ENCODE measurements at regions not wholly inside any gene's neighbourhood (a gene's known extent, or its start where the extent isn't known, plus 50 kb on each side); places are given as distances from the start of the nearest gene placed in this dataset.

DNA sequence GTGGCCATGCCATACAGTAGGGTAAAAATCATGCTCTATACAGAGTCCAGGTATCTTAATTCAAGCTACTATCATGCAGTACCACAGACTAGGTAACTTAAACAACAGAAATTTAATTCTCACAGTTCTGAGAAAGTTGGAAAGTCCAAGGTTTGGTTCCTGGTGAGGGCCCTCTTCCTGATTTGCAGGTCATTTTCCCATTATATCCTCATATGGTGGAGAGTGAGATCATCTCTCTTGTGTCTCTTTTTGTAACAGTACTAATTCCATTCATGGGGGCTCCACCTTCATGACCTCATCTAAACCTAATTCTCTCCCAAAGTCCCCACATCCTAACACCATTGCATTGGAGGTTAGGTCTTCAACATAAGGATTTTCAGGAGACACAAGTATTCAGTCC, 335.0 kb upstream of the ACVR2A start:
- H3K14ac ChIP-seq (ENCODE audit: low read length in 2 of 2), result no peak overlapping the region
- no peak overlapping the region for H3K18ac ChIP-seq (ENCODE audit: low read depth in 1 of 2, low read length in 2 of 2)
- H3K4me2 ChIP-seq (ENCODE audit: low read length, poor library complexity, severe bottlenecking), result no peak overlapping the region
- H3K36me3 ChIP-seq (ENCODE audit: control insufficient read depth in 1 of 2, insufficient read depth in 2 of 2, low read depth in 1 of 2, low read length in 2 of 2), result no peaks in the 10 kb centered on the region
- no peak overlapping the region for H4K8ac ChIP-seq (ENCODE audit: low read length)
- no peak overlapping the region for H2BK15ac ChIP-seq (ENCODE audit: low read depth, poor library complexity, severe bottlenecking)
- no peaks in the 10 kb centered on the region for H3K79me1 ChIP-seq (replicated peaks; ENCODE audit: low read length, poor library complexity, severe bottlenecking)
- H2BK5ac ChIP-seq (ENCODE audit: low read depth, low read length, poor library complexity, severe bottlenecking), result no peak overlapping the region
- H3K4me3 ChIP-seq (ENCODE audit: insufficient read depth in 1 of 2, low read depth in 1 of 2, low read length in 2 of 2), result no peak overlapping the region
- H2AK5ac ChIP-seq (ENCODE audit: low read length, severe bottlenecking), result no peak overlapping the region
- H3K4me1 ChIP-seq (ENCODE audit: control insufficient read depth, insufficient read depth, low read depth, low read length), result no peaks in the 10 kb centered on the region
- no peak overlapping the region for H3K4ac ChIP-seq (ENCODE audit: low read depth in 1 of 2, low read length in 2 of 2)
- no peak overlapping the region for H2BK12ac ChIP-seq (ENCODE audit: low read length in 2 of 2)
- no peak overlapping the region for H3K23ac ChIP-seq (ENCODE audit: low read length in 2 of 2)
- no peaks in the 10 kb centered on the region for H3K9me3 ChIP-seq (ENCODE audit: control insufficient read depth, low read length)
- no peak overlapping the region for H3K9ac ChIP-seq (ENCODE audit: low read length)
- no peak overlapping the region for H2BK120ac ChIP-seq (ENCODE audit: low read depth, low read length)
- no peak overlapping the region for H2AFZ ChIP-seq (ENCODE audit: low read depth, low read length)
- H4K91ac ChIP-seq (ENCODE audit: low read length), result no peak overlapping the region
- DNase-seq, result no peak
- peaks cover 0 to 5% of the 10 kb centered on the region in 2 experiments for H3K27me3 ChIP-seq (ENCODE audit: control insufficient read depth in 1 of 2, insufficient read depth in 1 of 2, low read length in 2 of 2)
- no peak overlapping the region for H3K27ac ChIP-seq (ENCODE audit: low read length, poor library complexity, severe bottlenecking)

DNA sequence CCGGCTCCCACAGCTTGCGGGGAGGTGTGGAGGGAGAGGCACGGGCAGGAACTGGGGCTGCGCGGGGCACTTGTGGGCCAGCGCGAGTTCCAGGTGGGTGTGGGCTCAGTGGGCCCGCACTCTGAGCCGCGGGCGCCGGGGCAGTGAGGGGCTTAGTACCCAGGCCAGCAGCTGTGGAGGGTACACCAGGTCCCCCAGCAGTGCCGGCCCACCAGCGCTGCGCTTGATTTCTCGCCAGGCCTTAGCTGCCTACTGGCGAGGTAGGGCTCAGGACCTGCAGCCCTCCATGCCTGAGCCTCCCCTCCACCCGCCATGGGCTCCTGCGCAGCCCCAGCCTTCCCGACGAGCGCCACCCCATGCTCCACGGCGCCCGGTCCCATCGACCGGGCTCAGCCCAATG, 337.9 kb upstream of the ACVR2A start:
- Histone ChIP-seq H3K4me3 (ENCODE audit: insufficient read depth in 1 of 2, low read depth in 1 of 2, low read length in 2 of 2) (no peak overlapping the region), H2AFZ (ENCODE audit: low read depth, low read length) (no peak overlapping the region), H3K18ac (ENCODE audit: low read depth in 1 of 2, low read length in 2 of 2) (no peak overlapping the region), H2BK120ac (ENCODE audit: low read depth, low read length) (no peak overlapping the region), H3K79me1 (replicated peaks; ENCODE audit: low read length, poor library complexity, severe bottlenecking) (no peaks in the 10 kb centered on the region), H2AK5ac (ENCODE audit: low read length, severe bottlenecking) (no peak overlapping the region), H3K14ac (ENCODE audit: low read length in 2 of 2) (no peak overlapping the region), H2BK12ac (ENCODE audit: low read length in 2 of 2) (no peak overlapping the region), H2BK5ac (ENCODE audit: low read depth, low read length, poor library complexity, severe bottlenecking) (no peak overlapping the region), H3K27ac (ENCODE audit: low read length, poor library complexity, severe bottlenecking) (no peak overlapping the region), H3K4me1 (ENCODE audit: control insufficient read depth, insufficient read depth, low read depth, low read length) (no peaks in the 10 kb centered on the region), H3K9me3 (ENCODE audit: control insufficient read depth, low read length) (no peaks in the 10 kb centered on the region), H2BK15ac (ENCODE audit: low read depth, poor library complexity, severe bottlenecking) (no peak overlapping the region), H4K91ac (ENCODE audit: low read length) (no peak overlapping the region), H3K36me3 (ENCODE audit: control insufficient read depth in 1 of 2, insufficient read depth in 2 of 2, low read depth in 1 of 2, low read length in 2 of 2) (no peaks in the 10 kb centered on the region), H3K9ac (ENCODE audit: low read length) (no peak overlapping the region), H4K8ac (ENCODE audit: low read length) (no peak overlapping the region), H3K23ac (ENCODE audit: low read length in 2 of 2) (no peak overlapping the region), H3K4me2 (ENCODE audit: low read length, poor library complexity, severe bottlenecking) (no peak overlapping the region), H3K4ac (ENCODE audit: low read depth in 1 of 2, low read length in 2 of 2) (no peak overlapping the region), H3K27me3 (ENCODE audit: control insufficient read depth in 1 of 2, insufficient read depth in 1 of 2, low read length in 2 of 2) (no peaks in the 10 kb centered on the region)
- WGBS, result 95% methylated on average over 27 of the region's 27 CpGs
- DNase-seq, result no peak

DNA sequence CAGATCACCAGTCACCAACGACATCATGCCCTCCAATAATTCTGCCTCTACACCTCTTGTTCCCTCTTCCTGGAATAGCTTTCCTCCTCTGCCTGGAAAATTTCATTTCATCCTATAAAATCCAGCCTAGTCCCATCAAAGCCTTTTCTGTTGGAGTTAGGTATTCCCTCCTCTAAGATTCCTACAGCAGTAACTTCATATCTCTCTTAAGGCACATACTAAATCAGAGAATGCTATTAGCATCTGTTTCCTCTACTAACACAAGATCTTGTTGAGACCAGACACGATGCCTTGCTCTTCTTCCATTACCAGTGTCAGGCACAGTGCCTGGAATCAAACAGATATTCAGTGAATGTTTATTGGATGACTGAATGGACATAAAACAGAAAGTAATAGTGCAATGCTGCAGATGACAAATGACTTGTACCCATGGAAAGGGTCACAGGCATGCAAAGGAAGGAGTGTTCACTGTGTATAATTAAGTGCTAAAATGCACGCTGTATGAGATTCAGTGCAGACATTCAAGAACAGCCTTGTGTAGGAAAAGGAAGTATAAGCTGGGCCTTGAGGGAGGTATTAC, 342.0 kb upstream of the ACVR2A start:
- H2BK5ac ChIP-seq (ENCODE audit: low read depth, low read length, poor library complexity, severe bottlenecking), result no peak overlapping the region
- H2BK15ac ChIP-seq (ENCODE audit: low read depth, poor library complexity, severe bottlenecking), result no peak overlapping the region
- no peak overlapping the region for H2BK120ac ChIP-seq (ENCODE audit: low read depth, low read length)
- no peaks in the 10 kb centered on the region for H3K79me1 ChIP-seq (replicated peaks; ENCODE audit: low read length, poor library complexity, severe bottlenecking)
- H3K9me3 ChIP-seq (ENCODE audit: control insufficient read depth, low read length), result no peaks in the 10 kb centered on the region
- H3K27ac ChIP-seq (ENCODE audit: low read length, poor library complexity, severe bottlenecking), result no peak overlapping the region
- H3K36me3 ChIP-seq (ENCODE audit: control insufficient read depth in 1 of 2, insufficient read depth in 2 of 2, low read depth in 1 of 2, low read length in 2 of 2), result no peaks in the 10 kb centered on the region
- H2AFZ ChIP-seq (ENCODE audit: low read depth, low read length), result no peak overlapping the region
- 43% methylated on average over 3 of the region's 3 CpGs for WGBS
- no peak overlapping the region for H3K4me3 ChIP-seq (ENCODE audit: insufficient read depth in 1 of 2, low read depth in 1 of 2, low read length in 2 of 2)
- no peak overlapping the region for H2BK12ac ChIP-seq (ENCODE audit: low read length in 2 of 2)
- H3K4me2 ChIP-seq (ENCODE audit: low read length, poor library complexity, severe bottlenecking), result no peak overlapping the region
- no peak overlapping the region for H3K18ac ChIP-seq (ENCODE audit: low read depth in 1 of 2, low read length in 2 of 2)
- no peak overlapping the region for H3K9ac ChIP-seq (ENCODE audit: low read length)
- H3K4ac ChIP-seq (ENCODE audit: low read depth in 1 of 2, low read length in 2 of 2), result no peak overlapping the region
- H3K4me1 ChIP-seq (ENCODE audit: control insufficient read depth, insufficient read depth, low read depth, low read length), result no peaks in the 10 kb centered on the region
- no peak overlapping the region for H4K91ac ChIP-seq (ENCODE audit: low read length)
- no peak overlapping the region for H3K23ac ChIP-seq (ENCODE audit: low read length in 2 of 2)
- no peak overlapping the region for H4K8ac ChIP-seq (ENCODE audit: low read length)
- no peak overlapping the region for H3K14ac ChIP-seq (ENCODE audit: low read length in 2 of 2)
- H3K27me3 ChIP-seq (ENCODE audit: control insufficient read depth in 1 of 2, insufficient read depth in 1 of 2, low read length in 2 of 2), result no peaks in the 10 kb centered on the region
- DNase-seq, result no peak
- H2AK5ac ChIP-seq (ENCODE audit: low read length, severe bottlenecking), result no peak overlapping the region

DNA sequence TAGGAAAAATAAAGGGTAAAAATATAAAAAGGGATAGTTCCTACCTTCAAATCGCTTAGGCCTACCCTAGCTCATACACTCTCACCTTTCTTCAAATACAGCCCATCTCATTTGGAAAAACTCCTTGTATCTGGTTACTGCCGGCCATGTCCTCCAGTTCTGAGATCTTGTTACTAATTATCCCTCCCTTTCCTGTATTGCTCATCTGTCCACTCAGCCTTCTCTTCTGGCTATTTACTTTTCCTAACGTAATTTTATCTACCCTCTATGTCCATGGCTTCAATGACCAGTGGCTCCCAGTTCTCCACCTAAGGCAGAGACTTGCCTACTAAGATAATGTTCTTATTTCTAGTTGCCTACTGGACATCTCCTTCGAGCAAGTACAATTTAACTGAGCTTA, 342.9 kb upstream of the ACVR2A start:
- Histone ChIP-seq H2BK5ac (ENCODE audit: low read depth, low read length, poor library complexity, severe bottlenecking) (no peak overlapping the region), H3K27ac (ENCODE audit: low read length, poor library complexity, severe bottlenecking) (no peak overlapping the region), H3K27me3 (ENCODE audit: control insufficient read depth in 1 of 2, insufficient read depth in 1 of 2, low read length in 2 of 2) (no peaks in the 10 kb centered on the region), H3K36me3 (ENCODE audit: control insufficient read depth in 1 of 2, insufficient read depth in 2 of 2, low read depth in 1 of 2, low read length in 2 of 2) (no peaks in the 10 kb centered on the region), H3K4me1 (ENCODE audit: control insufficient read depth, insufficient read depth, low read depth, low read length) (no peaks in the 10 kb centered on the region), H3K4me2 (ENCODE audit: low read length, poor library complexity, severe bottlenecking) (no peak overlapping the region), H3K9ac (ENCODE audit: low read length) (no peak overlapping the region), H2AK5ac (ENCODE audit: low read length, severe bottlenecking) (no peak overlapping the region), H2BK15ac (ENCODE audit: low read depth, poor library complexity, severe bottlenecking) (no peak overlapping the region), H2BK120ac (ENCODE audit: low read depth, low read length) (no peak overlapping the region), H4K8ac (ENCODE audit: low read length) (no peak overlapping the region), H3K18ac (ENCODE audit: low read depth in 1 of 2, low read length in 2 of 2) (no peak overlapping the region), H3K9me3 (ENCODE audit: control insufficient read depth, low read length) (no peaks in the 10 kb centered on the region), H3K14ac (ENCODE audit: low read length in 2 of 2) (no peak overlapping the region), H3K79me1 (replicated peaks; ENCODE audit: low read length, poor library complexity, severe bottlenecking) (no peaks in the 10 kb centered on the region), H3K23ac (ENCODE audit: low read length in 2 of 2) (no peak overlapping the region), H2BK12ac (ENCODE audit: low read length in 2 of 2) (no peak overlapping the region), H2AFZ (ENCODE audit: low read depth, low read length) (no peak overlapping the region), H3K4me3 (ENCODE audit: insufficient read depth in 1 of 2, low read depth in 1 of 2, low read length in 2 of 2) (no peak overlapping the region), H3K4ac (ENCODE audit: low read depth in 1 of 2, low read length in 2 of 2) (no peak overlapping the region), H4K91ac (ENCODE audit: low read length) (no peak overlapping the region)
- no peak for DNase-seq
- WGBS, result 69% methylated on average over 4 of the region's 4 CpGs
